PC-9 (cell line): ENCODE measurements at regions not wholly inside any gene's neighbourhood (a gene's known extent, or its start where the extent isn't known, plus 50 kb on each side); places are given as distances from the start of the nearest gene placed in this dataset.

Experiments
- CTCF ChIP-seq: fragments of 200-600 bp; sonication (generic); conservative IDR thresholded peaks from 2 replicates; pipeline ENCODE4 v1.6.1; 2017; ENCODE audit warnings: mixed run types, antibody characterized with exemption, mild to moderate bottlenecking, moderate library complexity
- EZH2 ChIP-seq: fragments of 200-600 bp; sonication (generic); IDR thresholded peaks from 2 replicates; pipeline ENCODE4 v1.8.0; 2017; ENCODE audit warnings: antibody characterized with exemption, low read depth

- no peak for TF ChIP-seq CTCF
- TF ChIP-seq EZH2, result no peak
These were observed 142.8 kb upstream of the SALL3 start for GRCh38 chr18:78836838-78837237.
